Stimulated activated CD4-positive, alpha-beta T cell treated with anti-CD3 and anti-CD28 coated beads, Interleukin-1b, Interleukin-23, amount 100 ng/mL, for 4 hours (primary cell): ENCODE measurements at regions not wholly inside any gene's neighbourhood (a gene's known extent, or its start where the extent isn't known, plus 50 kb on each side); places are given as distances from the start of the nearest gene placed in this dataset.

Experiments
- DNase-seq, 2 donors: peaks; one replicate each; pipeline ENCODE4 v3.0.0-alpha.2; 2020; ENCODE audit warnings: low read depth in 2 of 2

DNA sequence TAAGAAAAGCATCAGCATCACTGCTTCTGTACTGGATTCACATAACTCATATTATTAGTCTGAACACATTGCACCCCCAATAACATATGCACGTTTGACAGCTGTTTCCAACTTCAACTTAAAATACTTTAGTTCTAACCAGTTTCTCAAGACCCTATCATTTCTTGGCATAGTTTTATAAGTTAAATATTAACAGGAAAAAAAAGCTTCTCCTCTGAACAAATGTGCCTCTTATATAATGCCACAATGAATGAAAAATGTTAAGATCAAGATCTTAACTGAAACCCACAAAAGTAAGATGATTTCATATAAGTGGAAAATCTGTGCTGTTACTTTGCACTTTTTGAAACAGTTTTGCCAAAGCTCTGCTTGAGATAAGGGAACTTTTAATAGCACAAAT, 652.8 kb upstream of the FAM241A start:
- DNase-seq = no peak

DNA sequence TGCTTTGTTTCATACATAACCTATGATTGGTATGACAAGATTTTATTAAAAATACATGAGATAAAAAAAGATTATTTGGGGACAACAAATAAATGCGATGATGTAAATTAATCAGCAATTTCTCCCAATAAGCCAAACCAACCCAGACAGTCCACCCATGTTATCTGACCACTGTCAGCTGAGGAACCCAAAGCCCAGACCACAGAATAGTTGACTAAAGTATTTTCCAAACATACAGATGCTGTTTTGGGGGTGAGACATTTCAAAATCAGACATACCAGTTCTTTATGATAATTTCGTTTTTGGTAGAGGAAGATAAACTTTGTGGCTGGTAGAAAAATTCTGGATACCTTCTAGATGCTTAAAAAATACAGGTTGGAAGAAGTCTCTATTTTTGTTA, 650.8 kb upstream of the FAM241A start:
- no peak for DNase-seq

GRCh38 chr4:111494971-111495370, 650.3 kb upstream of the FAM241A start:
- DNase-seq = no peak

DNA sequence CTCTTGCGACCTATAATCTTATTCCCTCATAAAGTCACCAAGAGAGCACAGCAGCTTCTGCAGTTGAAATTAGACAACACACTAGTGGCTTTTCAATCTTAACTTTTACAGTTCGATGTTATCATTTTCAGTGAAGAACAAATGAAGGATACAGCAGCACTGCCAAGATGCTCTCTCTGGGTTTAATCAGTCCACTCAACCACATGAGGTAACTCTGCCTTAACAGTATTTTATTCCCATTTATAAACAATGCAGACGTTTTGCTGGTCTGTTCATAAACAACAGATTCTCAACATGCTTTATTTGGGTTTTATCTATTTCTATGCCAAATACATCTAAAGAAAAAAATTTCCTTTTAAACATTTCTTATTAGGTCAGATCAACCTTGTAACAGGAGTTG, 646.0 kb upstream of the FAM241A start:
- no peak for DNase-seq

DNA sequence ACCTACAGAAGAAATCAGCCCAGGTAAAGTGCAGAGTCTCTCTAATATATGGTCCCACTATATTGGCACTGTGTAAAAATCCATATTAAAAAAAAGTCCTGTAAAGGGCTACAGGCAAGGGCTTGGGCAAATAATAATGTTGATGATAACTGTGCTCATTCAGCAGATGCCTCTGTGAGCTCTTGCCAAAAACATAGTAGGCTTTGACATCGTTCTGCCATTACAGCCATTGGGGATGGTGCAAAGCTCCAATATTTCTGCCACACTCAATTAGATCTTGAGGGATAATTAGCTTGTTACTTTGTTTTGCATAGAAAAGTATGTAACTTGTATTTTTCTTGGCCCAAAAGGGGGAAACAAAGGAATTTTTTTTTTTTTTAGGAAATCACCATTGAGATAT, 645.5 kb upstream of the FAM241A start:
- no peak for DNase-seq

- DNase-seq = no peak
Measured at GRCh38 chr4:111500858-111501257, 644.4 kb upstream of the FAM241A start.

- no peak for DNase-seq
Measured at GRCh38 chr4:111501946-111502345, 643.3 kb upstream of the FAM241A start.

- DNase-seq = no peak
Measured at GRCh38 chr4:111502626-111503025, 642.6 kb upstream of the FAM241A start.

GRCh38 chr4:111506706-111507105, 638.5 kb upstream of the FAM241A start:
- no peak for DNase-seq

- no peak for DNase-seq
Measured at GRCh38 chr4:111510535-111510934, 634.7 kb upstream of the FAM241A start.

GRCh38 chr4:111512081-111512783, 633.0 kb upstream of the FAM241A start:
- DNase-seq = no peak

GRCh38 chr4:111519683-111520082, 625.6 kb upstream of the FAM241A start:
- DNase-seq = no peak

GRCh38 chr4:111530446-111530845, 614.8 kb upstream of the FAM241A start:
- DNase-seq = no peak

GRCh38 chr4:111535792-111536191, 609.5 kb upstream of the FAM241A start:
- DNase-seq = no peak

- DNase-seq = no peak
Measured at GRCh38 chr4:111537165-111537564, 608.1 kb upstream of the FAM241A start.

- DNase-seq = no peak
Measured at GRCh38 chr4:111537871-111538270, 607.4 kb upstream of the FAM241A start.

DNA sequence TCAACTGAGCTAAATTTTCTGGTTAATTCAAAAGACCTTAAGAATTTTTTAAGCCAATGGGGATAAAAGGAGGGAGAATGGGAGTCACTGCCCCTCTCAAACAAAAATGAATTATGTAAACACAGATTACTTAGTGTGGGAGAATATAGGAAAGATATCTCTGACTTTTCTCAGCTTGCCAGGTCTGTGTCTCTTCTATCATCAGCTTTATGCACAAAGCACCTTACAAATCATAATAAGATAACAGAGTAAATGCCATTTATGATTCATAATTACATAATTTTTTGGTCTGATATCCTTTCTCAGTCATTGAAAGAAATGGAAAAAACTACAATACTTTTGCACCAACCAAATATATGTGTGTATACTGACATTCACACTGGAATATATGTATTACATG, 604.6 kb upstream of the FAM241A start:
- DNase-seq = no peak

- no peak for DNase-seq
Measured at GRCh38 chr4:111542056-111542455, 603.2 kb upstream of the FAM241A start.

GRCh38 chr4:111546881-111547280, 598.4 kb upstream of the FAM241A start:
- no peak for DNase-seq

GRCh38 chr4:111556141-111556781, 589.0 kb upstream of the FAM241A start:
- no peak for DNase-seq

GRCh38 chr4:111556851-111557250, 588.4 kb upstream of the FAM241A start:
- no peak for DNase-seq

DNA sequence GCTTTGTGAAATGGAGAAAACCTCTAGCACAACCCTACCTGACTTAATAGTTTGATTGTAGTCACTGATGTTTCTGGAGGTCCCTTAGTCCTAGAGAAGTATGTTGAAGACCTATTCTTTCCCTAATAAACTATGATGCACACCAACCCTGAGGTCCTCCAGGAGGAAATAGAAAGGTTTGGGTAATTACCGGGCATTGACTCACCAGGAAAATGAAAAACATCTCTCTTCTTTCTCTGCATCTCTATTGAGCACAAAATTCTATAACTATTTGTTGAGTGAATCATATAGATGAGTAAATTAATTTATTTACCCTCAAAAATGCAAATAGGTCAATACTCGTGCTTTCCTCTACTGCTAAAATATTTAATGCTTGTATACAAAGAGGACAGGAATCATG, 582.4 kb upstream of the FAM241A start:
- DNase-seq = no peak

GRCh38 chr4:111572470-111572869, 572.8 kb upstream of the FAM241A start:
- no peak for DNase-seq

DNA sequence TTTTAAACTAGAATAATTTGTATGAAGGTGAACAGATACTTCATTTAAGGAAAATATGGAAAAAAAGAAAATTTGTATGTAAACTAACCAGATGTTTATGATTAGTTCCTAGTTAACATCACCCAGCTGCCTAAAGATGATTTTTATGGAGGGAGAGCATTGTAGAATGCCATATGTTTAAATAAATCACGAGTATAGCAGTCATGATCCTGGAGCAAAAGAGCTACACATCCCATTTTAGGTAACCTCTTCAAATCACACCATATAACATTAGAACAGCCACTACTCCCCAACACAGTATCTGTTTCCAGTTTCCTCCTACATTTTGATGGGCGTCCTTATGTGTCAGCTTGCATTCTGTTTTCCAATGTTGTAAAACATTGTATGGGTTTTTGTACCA, 571.9 kb upstream of the FAM241A start:
- no peak for DNase-seq
